SKM-1 treated with dmso at 0.1 percent for 144 hours (cell line): ENCODE measurements at regions not wholly inside any gene's neighbourhood (a gene's known extent, or its start where the extent isn't known, plus 50 kb on each side); places are given as distances from the start of the nearest gene placed in this dataset.

Experiments used
- DNase-seq: peaks from one replicate; lab custom pipeline; 2025; ENCODE audit not compliant: unreplicated experiment; lab: John Stamatoyannopoulos, UW

DNA sequence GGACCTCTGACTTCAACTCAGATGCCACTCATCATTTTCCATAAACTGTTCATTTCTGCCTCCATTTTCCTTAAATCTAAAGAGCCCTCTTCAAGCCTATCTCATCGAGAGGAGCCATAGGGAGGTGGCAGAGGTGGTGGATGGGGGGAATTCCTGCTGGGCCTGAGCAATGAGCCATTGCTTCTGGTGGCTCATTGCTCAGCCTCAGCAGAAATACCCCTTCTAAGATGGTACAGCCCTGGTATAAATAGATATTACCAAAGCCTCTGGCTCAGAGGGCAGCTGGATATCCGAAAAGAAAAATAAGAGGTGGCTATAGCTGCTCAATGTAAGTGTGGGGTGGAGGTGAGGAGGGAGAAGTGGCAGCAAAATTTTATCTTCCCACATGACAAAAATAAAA is 313.5 kb downstream of the CAAP1 start:
- DNase-seq: no peak

DNA sequence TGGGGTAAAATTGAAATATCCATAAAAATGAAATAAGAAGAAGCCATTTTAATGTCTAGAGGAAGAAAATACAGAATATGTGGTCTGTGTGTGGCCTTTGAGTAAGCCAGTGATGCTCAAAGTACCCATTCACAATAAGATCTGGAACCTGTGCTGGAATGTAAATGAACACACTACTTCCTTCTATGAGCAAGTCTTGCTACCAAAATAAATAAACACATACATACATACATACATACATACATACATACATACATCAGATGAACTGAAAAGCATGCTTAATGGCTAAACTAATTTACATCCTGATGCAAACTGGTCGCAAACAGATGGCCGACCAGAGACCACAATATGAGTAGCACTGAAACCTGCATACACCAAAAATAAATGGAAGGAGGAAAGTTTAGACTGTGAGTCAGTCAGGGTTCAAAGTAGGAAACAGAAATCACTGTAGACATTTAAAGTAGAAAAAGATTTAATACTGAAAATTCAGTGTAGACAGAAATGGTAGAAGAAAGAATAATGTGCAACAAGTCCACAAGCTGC is 317.6 kb downstream of the CAAP1 start:
- no peak for DNase-seq

DNA sequence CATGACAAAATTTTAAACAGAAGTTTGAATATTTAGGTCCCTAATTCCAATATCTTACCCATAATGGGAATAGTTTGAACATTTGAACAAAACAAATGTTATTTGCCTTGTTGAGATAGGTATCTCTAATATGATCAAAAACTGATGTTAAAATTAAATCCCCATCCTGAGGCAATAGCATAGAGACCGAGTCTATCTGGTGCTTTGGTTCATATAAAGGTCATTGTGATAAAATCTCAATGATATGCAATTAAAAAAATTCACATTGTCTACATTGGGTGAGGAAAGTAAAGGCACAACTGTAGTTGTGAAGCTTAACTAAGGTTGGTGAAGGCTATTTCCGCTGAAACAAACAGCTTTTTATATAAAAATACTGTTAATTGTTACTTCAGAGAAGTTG is 318.3 kb downstream of the CAAP1 start:
- no peak for DNase-seq

DNA sequence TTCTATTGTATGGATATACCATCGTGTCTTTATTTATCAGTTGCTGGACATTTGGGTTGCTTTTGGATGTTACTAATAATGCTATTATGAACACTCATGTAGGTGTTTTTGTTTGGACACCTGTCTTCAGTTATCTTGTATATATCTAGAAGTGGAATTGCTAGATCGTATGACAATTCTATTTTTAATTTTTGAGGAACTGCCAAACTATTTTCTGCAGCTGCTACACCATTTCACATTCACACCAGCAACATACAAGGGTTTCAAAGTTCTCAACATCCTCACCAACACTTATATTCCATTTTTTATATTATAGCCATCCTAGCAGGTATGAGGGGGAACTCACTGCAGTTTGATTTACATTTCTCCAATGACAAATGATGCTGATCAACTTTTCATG is 324.6 kb downstream of the CAAP1 start:
- DNase-seq: no peak

DNA sequence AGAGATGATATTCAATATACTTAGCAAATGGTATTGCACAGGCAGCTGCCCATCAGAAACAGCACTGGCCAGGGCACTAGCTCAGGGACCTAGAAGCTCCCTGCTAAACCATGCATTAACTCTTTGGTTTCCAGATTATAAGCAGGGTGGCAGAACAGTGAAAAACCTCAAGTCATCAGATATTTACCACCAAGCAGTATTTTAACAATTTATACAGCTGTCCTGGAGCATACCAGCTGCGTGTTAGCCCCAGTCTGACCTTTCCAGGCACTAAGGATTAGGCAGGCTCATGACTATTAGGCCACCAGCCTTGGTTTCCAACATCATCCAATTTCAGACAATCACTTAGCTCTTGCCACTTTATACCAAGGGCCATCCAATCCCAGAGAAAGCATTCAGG is 326.5 kb downstream of the CAAP1 start:
- no peak for DNase-seq

DNA sequence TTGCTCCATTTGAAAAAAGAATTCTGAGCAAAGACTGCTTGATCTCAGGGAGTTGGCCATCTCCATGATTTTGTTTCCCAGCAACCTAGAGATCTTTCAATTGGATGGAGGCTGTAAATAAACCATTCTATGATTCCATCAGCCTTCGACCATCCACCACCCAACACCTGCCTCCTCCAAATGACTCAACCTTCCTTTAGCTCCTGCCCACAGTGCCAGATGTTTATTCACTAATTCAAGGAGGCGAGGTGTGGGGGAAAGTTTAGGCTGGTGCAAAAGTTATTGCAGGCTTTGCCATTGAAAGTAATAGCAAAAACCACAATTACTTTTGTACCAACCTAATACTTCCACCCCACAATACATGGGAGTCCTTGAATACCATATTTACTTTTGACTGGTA is 327.5 kb downstream of the CAAP1 start:
- DNase-seq: no peak

DNA sequence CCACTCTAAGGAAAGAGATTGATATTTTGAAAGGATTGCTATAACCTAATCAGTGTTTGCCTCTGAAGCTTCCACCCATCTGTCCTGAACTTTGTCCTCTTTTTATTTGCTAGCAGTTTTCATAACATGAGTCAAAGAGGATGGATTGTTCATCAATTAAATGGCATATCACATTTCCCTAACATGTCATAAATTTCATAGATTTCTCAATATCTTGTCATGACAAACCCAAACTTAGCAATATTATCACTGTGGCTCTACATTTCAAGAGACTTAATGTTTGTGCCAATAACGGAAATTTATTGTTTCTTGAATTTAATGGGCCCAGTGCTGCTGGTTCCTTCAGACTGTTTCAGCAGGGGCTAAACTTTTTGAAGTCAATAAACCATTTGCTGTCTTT is 330.3 kb downstream of the CAAP1 start:
- no peak for DNase-seq

DNA sequence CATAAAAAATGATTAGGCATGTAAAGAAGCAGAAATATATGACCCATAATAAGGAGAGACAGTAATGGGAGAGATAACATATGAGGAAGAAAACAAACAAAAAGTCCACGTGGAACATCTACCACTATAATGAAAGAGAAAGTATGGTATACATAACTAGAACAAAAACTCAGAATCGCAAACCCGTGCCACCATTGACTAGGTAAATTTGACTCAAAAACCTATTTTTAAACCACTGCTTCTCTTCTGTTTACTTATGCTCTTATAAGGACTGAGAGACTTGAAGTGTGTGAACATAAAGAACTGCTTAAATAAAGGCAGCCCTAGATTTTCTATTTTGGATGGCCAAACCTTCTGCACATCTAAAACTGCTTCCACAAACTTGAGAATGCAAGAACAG is 330.7 kb downstream of the CAAP1 start:
- no peak for DNase-seq

DNA sequence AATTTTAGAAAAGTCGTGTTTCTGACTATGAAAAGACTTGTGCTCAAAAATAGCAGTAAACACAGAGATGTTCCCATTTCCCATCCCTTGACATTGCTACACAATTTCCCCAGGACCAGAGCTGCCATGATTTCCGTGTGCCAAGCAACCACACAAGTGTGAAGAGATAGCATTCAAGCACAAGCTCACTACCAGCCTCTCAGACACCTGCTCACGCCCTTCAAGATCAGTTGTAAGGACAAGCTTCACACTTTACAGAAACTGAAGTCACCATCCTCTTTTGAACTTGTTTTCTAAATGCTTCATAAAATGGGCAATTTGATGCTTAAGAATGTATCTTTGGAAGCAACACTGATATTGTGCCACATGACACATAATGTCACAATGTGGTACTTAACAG is 333.1 kb downstream of the CAAP1 start:
- DNase-seq: no peak

DNA sequence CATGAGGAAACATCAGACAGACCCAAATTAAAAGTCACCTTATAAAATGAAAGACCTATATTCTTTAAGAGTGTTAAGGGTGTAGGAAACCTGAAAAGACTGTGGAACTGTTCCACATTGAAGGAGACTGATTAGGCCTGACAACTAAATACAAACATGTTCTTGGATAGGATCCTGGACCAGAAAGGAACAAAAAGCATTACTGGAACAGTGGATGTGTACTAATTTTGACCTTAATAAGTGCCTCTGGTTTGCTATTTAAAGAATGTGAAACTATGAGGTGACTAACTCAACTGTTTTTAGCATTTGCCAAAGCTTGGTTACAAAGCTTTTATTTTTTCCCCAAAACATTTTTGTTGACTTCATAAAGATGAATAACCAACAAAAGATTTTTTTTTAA is 340.6 kb downstream of the CAAP1 start:
- DNase-seq: no peak

DNA sequence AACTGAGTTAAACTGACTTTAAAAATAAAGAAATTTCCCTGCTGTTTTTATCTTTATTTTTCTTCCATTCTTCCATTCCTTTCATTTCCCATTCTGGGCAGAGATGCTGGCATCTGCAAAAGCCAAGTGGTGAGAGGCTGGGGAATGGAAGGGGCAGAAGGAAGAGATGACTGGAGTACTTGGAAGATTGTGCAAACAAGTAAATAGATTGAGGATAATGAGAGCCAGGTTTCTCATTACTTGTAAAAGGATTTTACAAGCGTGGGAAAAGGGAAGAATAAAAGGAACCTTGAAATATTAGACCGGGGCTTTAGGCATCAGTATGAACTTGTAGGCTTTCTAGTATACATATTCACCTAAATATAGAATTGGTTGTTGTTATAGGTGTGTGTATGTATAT is 341.2 kb downstream of the CAAP1 start:
- DNase-seq: no peak

DNA sequence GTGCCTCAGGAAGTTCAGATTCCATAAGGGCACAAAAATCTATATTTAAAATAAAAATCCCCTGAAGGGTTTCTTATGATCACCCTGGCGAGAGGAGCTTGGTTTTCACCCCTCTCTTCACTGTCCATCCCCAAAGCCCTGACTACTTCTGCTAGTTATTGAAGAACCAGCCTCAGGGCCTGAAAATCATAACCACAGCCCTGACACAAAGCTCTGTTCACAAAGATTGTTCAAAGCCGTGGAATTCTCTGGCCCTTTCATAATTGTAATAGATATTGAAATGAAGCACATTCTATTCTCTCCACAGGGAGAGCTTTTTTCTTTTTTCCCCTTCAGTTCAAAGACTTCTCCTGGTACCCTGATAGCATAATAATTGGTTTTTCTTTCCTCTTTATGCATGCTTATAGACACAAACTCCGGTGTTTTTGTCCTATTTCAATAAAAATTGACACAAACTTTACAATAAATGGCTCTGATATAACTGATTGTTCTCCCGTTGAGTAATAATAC is 343.8 kb downstream of the CAAP1 start:
- DNase-seq: no peak

DNA sequence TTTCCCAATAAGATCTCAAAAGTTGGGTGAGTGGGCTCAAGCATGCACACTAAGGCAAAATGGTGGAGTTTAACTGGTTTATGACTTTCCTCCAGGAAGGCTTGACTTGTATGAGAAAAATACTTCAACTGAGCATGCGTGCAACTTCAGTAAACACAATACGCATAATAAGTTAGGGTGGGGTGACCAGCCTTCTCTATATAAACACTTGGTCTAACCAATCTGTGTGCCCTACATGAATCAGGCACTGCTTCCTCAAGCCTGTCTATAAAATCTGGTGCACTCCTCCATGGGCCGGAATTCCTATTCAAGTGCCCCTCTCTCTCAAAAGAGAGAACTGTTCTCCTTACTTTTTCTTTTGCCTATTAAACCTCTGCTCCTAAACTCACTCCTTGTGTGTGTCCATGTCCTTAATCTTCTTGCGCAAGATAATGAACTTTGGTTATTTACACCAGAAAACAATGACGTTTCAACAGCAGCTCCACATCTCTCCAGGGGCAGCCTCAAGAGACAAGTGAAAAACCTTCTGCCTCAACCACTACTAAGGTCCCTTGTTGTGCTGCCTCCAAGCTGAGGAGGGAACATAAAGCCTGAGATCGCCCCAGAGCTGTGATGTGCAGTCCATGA is 352.6 kb downstream of the CAAP1 start:
- no peak for DNase-seq

DNA sequence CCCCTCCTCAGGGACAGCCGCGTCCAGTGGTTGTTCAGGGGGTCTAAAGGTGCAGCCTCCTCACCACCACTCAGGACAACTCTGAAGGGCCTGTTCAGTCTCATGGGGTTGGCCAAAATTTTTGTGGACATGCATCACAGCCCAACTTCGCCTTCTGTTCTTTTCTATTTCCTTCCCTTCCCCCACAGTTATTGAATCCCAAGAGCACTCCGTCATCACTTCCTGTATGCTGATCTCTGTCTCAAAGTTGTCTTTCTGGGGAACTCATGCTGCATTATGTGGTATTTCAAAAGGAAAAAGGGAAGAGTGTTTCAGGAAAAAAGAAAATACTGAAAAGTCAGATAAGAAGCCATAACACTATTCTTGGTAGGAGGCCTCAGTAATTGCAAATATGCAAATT is 355.4 kb downstream of the CAAP1 start:
- no peak for DNase-seq

DNA sequence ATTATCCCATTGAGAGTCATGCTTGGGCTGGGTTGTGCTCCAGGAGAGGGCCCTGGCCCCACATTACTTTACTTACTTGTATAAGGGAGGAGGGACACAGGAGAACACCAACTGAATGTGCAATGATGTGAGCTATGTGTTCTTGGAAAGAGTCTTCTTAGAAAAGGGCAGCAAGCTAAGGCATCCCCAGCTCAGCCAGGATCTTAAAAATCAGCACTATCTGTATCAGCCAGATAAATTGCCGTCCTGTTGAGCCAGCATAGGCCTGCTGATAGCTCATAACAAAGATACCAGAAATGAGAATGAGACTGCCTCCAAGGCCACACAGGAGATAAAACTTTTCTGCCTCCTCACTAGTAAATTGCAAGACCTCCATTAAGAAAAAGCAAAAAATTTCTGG is 357.5 kb downstream of the CAAP1 start:
- no peak for DNase-seq

DNA sequence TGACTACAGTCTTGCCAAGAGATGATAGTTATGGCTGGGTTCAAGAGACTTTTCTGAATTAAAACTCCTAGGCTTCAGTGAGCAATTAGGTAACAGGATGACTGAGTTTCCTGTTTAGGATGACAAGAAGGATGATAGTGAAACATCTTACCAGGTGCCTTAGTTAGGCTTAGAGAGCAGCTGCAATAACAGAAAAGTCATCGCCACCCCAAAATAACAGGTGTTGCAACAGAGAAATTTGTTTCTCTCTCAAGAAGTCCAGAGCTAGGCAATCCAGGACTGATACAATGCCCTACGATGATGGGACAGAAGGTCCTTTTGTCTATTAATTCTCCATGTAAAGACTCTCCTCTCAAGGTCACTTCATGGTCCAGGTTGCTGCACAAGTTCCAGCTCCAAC is 361.8 kb downstream of the CAAP1 start:
- DNase-seq: no peak

DNA sequence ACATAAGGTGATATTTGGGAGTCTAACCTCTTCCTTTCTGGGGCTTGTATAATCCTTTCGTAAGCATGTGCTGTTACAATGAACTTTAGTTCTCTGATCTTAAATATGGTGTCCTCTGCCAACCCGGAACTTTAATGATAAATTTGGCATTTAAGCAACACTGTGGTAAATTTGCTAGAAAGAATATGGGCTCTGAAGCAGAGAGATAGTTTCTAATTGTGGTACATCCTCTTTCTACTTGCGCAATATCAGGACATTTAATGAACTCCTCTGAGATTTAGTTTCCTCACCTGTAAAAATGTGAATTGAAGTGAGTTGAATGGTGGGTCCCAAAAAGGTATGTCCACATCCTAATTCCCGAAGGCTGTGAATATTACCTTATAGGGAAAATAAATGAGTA is 364.7 kb downstream of the CAAP1 start:
- peak; percentile 76 for DNase-seq

DNA sequence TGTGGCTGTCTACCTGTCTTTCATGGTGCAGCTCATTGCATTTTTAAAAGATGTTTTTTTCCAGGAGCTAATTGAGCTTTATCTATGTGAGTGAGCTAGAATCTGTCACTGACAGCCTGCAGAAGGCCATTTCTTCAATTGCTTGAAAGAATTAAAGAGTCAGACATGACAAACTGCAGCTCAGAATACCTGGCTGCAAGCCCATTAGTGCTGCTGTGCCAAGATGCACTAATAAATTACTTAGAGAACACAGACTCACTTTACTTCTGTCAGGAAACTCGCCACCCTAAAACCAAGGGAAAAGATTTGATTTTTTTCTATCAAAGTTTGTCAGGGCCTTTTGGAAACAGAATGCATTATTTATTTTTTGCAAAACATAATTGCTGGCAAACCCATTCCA is 368.3 kb downstream of the CAAP1 start:
- DNase-seq: no peak

DNA sequence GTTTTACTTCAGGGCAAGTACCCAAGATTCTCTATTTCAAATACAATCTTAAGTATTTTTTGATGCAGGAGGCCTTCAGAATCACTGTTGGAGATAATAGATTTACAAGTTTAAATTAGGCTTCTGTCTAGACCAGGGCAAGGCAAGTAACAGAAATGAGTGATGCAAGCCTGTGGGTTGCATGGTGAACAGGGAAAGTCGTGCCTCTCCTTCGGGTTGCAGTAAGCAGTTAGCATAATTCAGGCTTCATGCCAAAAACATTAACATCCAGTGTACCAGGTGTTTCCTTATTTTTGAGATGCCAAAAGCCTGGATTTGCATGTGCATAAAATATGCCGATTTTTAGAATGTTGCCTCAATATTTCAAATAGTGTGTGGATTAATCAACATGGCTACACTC is 369.0 kb downstream of the CAAP1 start:
- DNase-seq: no peak

DNA sequence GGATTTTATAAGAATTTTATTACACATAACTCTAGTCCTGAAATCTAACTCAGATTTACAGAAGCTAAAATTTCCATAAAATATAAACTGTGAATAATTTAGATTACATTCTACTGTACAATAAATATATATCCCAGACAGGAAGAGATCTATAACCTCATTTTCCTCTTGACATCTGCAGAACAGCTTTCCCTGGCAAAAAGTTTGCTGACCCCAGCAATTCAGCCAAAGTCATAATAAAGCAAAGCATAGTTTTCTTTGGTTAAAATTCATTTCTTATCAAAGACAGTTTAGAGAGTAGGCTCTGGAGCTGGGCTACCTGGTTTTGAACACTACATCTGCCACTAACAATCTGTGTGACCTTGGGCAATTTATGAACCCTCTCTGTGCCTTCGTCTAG is 372.5 kb downstream of the CAAP1 start:
- DNase-seq: no peak

DNA sequence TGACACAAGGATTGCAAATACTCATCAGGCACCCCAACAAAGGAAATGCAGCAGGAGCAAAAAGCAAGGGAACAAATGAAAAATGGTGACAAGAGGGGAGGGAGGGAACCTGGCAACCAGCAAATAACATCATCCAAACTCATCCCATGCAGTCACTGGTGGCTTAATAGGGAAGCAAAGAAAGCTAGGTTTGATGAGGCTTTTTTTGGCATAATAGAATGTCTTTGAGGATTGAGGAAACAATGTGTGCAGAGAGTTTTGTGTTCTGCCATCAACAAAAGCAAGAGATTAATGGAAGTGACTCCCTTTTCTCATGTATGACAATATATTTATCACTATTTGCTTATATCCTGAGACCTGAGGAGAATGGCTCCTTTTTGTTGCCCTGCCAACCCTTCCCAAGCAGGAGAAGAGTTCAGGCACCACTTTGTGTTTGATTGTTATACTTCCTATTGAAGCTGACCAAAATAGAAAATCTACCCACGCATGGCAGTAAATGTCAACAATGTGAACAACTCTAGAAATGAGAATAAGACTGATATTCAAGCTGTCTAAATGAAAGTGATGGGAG is 375.7 kb downstream of the CAAP1 start:
- no peak for DNase-seq

DNA sequence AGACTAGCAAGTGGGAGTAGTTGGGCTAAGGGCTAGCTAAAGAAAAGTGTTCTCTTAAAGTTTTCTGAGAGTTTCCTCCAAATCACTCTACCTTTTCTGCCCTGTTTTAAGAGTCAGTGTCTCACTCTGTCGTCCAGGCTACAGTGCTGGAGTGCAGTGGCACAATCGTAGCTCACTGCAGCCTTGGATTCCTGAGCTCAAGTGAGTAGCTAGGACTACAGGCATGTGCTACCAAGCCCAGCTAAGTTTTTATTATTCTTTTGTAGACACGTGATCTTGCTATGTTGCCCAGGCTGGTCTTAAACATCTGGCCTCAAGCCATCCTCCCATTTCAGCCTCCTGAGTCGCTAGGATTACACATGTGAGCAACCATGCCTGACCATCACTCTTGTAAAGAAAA is 378.9 kb downstream of the CAAP1 start:
- DNase-seq: no peak

DNA sequence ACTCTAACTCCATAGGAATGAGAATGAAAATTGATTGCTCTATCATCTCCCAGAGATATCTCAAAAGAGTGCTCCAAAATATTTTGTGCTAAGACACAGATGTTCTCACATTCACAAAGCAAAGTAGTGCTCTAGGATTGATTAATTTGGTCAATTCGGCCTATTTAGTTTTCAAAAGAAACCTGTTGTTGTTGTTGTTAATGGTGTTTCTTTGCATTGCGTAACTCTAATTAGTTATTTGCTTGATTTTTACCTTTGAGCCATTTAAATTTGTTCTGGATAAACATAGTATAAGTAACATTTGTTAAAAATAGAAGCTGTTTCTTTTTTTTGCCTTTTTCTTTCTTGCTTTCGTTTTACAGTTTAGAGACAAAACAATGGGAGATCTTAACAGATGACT is 382.5 kb downstream of the CAAP1 start:
- no peak for DNase-seq
